GM12872 (cell line): ENCODE measurements at regions not wholly inside any gene's neighbourhood (a gene's known extent, or its start where the extent isn't known, plus 50 kb on each side); places are given as distances from the start of the nearest gene placed in this dataset.

ENCODE experiments used
- TF ChIP-seq, protein P1 (sequence below): IDR thresholded peaks from 3 replicates; pipeline ENCODE4 v1.5.1; 2011; ENCODE audit warnings: low read depth, mild to moderate bottlenecking, low read length, moderate library complexity; ENCODE audit not compliant: insufficient read depth

DNA sequence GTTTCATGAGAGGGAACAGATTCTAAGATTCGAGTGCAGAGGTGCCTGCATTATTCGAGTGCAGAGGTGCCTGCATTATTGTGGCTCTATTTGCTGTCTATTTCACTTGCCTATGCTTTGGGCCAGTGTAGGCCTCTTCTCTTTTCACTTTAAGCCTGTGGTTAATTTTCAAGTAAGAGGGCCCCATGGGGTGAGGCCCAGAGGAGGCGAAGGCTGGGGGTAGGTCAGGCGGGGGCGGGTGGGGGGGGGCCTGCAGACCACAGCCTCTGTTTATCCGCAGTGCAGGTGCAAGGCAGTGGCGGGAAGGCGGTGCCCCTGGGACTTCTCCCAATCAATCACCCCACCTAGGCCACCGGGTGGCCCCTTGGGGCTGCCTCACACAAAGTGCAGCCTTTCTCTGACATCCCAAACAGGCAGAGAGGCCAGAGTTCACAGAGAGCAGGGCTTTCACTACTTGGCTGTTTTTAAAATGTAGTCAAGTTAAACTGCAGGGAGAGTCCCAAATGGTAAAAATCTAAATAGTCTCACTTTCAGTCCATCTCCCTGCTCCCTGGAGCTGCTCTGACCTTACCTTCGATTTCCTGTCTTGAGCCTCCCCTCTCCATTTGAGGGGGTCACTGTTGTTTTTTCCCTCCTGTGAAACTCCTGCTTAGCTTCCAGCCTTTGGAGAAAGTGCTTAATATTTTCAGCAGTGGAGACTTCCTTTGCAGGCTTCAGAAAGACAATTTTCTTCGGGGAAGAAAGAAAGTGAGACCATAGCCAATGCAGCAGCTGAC is 249.0 kb downstream of the DLEU7 start:
- TF ChIP-seq, protein P1, sequence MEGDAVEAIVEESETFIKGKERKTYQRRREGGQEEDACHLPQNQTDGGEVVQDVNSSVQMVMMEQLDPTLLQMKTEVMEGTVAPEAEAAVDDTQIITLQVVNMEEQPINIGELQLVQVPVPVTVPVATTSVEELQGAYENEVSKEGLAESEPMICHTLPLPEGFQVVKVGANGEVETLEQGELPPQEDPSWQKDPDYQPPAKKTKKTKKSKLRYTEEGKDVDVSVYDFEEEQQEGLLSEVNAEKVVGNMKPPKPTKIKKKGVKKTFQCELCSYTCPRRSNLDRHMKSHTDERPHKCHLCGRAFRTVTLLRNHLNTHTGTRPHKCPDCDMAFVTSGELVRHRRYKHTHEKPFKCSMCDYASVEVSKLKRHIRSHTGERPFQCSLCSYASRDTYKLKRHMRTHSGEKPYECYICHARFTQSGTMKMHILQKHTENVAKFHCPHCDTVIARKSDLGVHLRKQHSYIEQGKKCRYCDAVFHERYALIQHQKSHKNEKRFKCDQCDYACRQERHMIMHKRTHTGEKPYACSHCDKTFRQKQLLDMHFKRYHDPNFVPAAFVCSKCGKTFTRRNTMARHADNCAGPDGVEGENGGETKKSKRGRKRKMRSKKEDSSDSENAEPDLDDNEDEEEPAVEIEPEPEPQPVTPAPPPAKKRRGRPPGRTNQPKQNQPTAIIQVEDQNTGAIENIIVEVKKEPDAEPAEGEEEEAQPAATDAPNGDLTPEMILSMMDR: no peak

DNA sequence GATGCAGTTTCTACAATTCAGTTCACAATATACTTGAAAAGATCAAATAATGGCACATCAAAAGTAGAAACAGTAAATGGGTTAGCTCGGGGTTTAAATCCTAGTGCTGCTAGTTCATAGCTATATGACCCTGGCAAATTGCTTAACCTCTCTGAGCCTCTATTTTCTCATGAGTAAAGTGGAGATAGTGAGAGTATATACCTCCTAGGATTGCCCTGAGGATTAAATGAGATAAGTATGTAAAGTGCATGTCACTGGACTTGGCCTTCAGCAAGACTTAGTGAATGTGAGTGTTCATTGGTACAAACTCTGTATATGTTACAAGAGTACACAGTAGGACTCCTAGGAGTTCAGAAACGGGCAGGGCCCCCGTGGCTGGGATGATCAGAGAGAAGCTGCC is 248.3 kb downstream of the DLEU7 start:
- TF ChIP-seq, protein P1: no peak

DNA sequence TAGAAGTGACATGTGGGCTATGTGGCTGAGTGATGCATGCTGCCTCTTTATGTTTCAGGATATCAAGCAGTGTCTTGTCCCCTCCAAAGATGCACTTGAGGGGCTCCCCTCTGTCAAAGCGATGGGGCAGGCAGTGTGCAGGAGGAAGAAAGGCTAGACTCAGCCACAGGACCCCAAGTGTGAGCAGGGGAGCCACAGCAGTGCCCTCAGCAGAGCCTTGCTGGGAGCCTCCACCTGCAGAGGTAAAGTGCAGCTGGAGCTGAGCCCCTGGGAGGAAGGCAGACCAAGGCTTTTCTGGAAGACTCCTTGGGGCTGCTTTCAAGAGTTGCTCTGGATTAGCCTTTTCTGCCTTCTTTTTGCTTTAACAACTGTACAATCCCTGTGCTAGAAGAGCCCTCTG is 247.3 kb downstream of the DLEU7 start:
- TF ChIP-seq, protein P1: no peak

GRCh38 chr13:50596776-50597203 is 246.7 kb downstream of the DLEU7 start:
- TF ChIP-seq, protein P1: no peak

DNA sequence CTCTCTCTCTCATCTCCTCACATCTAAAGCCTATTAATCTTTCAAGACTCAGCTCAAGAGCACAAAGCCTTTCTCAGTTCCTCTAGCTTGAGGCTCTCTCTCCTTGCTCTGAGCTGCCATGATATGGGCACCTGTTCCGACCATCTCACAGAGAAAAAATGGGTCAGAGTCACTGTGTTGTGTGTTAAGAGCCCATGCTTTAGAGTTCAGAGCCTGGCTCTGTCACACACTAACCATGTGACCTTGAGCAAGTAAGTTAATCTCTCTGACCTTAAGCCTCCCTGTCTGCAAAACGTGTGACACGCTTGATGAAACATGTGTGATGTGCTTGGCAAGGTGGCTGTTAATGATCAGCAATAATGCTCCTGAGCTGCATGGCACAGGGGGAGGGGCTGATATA is 245.2 kb downstream of the DLEU7 start:
- TF ChIP-seq, protein P1: no peak

- TF ChIP-seq, protein P1: no peak
Measured at GRCh38 chr13:50599046-50599445, 244.4 kb downstream of the DLEU7 start.

DNA sequence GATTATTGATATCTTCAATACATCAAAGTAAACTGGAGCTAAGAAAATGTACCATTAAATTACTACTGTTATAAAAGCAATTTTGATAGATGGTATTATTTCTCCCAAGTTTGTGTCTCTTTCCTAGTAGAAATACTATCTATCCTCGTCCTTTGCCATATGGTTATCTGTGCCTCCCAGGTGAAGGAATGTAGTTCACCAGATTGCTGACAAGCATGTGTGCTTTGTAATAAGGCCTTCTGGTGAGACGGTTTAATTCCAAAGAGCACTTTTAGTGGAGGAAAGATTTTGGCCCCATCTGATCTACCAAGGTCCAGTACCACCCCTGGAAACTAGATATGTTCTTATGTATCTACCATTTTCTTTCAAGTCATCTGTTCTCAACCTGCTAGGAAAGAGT is 243.6 kb downstream of the DLEU7 start:
- TF ChIP-seq, protein P1: no peak
